ENCODE measurements at regions not wholly inside any gene's neighbourhood (a gene's known extent, or its start where the extent isn't known, plus 50 kb on each side); places are given as distances from the start of the nearest gene placed in this dataset.
"Not testable (repeated sequence)": the region's sequence is repeated elsewhere in the genome, so short reads cannot be mapped to it uniquely, and the experiment has no call there.

DNA sequence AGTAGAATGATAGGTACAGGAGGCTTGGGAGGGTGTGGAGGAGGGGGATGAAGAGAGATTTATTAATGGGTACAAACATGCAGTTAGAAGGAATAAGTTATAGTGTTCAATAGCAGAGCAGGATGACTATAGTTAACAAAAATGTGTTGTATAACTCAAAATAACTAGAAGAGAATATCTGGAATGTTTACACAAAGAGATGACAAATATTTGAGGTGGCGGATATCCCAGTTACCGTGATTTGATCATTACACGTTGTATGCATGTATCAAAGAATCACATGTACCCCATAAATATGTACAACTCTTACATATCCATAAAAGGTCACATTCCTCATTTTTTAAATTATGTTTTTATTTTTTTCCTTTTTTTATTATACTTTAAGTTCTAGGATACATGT, 456.6 kb downstream of the MAGEB5 start:
- in situ Hi-C loops (cut with MboI; ENCODE audit: low pct_unique_long_range_greater_than_20kb, low sequenced_read_pairs) = no loop called here
- DNase-seq = no peak

DNA sequence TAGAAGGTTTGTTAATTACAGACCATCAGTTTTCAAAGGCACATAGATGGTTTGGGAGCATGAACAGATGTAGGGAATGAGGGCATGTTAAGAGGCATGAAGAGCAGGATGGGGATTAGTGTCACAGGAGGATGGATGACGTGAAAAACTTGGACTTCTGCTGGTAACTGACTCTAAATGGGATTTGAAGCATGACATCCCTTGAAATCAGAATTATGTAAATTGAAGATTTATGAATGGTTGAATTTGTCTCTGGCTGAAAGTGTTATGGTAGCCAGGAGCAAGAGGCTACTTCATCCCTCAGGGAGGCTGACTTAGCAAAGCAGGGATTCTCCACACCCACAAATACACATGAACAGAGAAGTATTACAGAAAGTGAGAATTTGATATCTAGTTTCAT, 454.6 kb downstream of the MAGEB5 start:
- in situ Hi-C loops (cut with MboI; ENCODE audit: low pct_unique_long_range_greater_than_20kb, low sequenced_read_pairs) = no loop called here
- no peak for DNase-seq

GRCh38 chrX:26664919-26665318, 448.9 kb downstream of the MAGEB5 start:
- in situ Hi-C loops (cut with MboI; ENCODE audit: low pct_unique_long_range_greater_than_20kb, low sequenced_read_pairs) = no loop called here

DNA sequence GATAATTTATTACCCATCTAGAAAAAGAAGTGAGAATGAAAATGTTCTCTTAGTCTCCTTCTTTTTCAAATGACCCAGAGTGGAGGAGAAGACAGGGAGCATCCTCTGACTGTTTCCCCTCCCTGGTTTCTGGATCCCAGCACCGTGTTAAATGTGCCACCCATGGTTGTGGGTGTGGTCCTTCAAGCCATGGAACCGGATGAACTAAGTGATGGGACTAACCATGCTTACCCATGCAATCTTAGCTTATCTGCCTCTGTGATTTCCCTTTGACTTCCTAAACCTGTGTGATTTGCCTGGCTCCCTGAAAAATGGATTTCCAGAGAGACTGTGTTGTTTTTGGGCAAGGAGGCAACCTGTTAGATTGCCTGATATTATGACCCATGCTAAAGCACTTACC, 437.1 kb downstream of the MAGEB5 start:
- in situ Hi-C loops (cut with MboI; ENCODE audit: low pct_unique_long_range_greater_than_20kb, low sequenced_read_pairs) = no loop called here
- DNase-seq = no peak

More at GRCh38 chrX:26664919-26665318, 448.9 kb downstream of the MAGEB5 start:
- no peak for DNase-seq

DNA sequence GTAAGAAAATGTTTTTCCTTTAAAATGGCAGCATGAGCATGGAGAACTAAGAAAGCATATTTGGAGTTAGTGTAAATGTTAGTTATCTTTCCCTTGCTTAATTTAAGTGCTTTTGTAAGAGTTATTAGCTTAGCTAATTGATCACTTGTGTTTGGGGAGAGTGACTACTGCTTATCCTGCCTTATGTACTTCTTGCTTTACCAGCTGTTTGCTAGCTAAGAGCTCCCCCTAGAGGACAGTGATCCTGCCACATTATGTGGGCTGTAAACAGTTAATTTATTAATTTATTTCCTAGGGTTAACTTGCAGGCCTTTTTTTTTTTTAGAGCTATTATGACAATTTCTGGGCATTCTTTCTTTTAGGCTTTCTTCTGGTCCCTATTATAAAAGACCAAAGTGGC, 435.8 kb downstream of the MAGEB5 start:
- in situ Hi-C loops (cut with MboI; ENCODE audit: low pct_unique_long_range_greater_than_20kb, low sequenced_read_pairs) = no loop called here
- no peak for DNase-seq

DNA sequence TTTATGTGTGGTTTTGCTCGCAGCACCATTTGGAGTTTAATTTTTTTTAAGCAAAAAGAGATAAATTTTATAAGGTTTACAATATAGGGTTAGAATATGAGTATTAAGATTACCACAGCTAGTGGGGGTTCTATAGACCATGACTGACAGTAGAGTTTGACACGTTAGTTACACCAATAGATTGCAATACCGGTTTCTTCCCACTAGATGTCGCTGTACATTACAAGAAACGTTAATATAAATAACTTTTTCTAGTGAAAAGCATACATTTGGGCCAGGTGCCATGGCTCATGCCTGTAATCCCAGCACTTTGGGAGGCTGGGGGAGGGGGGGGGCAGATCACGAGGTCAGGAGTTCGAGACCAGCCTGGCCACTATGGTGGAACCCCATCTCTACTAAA, 433.6 kb downstream of the MAGEB5 start:
- peak; percentile 26 for DNase-seq
- in situ Hi-C loops (cut with MboI; ENCODE audit: low pct_unique_long_range_greater_than_20kb, low sequenced_read_pairs) = no loop called here

- in situ Hi-C loops (cut with MboI; ENCODE audit: low pct_unique_long_range_greater_than_20kb, low sequenced_read_pairs) = no loop called here
- DNase-seq = no peak
These were observed 415.4 kb downstream of the MAGEB5 start for GRCh38 chrX:26631385-26631784.

DNA sequence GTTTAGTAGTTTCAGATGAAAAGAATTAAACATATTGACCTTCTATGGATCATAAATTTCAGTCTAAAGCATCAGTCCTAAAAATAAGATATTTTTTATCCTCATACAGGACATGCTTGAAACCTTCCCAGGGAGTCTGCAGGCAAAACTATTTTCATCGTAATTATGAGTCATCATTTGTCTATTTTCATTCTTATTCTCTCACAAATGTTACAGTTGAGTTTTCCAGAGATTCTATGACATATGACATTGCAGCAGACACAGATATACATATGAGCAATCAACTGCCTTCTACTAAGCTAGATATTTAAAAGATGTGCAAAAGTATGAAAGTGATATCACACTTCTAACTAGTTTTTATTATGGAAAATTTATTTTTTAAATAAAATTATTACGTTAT, 398.0 kb downstream of the MAGEB5 start:
- in situ Hi-C loops (cut with MboI; ENCODE audit: low pct_unique_long_range_greater_than_20kb, low sequenced_read_pairs) = no loop called here

GRCh38 chrX:26606971-26607370, 391.0 kb downstream of the MAGEB5 start:
- no peak for DNase-seq
- in situ Hi-C loops (cut with MboI; ENCODE audit: low pct_unique_long_range_greater_than_20kb, low sequenced_read_pairs) = no loop called here

More for the DNA sequence above, 398.0 kb downstream of the MAGEB5 start:
- no peak for DNase-seq

DNA sequence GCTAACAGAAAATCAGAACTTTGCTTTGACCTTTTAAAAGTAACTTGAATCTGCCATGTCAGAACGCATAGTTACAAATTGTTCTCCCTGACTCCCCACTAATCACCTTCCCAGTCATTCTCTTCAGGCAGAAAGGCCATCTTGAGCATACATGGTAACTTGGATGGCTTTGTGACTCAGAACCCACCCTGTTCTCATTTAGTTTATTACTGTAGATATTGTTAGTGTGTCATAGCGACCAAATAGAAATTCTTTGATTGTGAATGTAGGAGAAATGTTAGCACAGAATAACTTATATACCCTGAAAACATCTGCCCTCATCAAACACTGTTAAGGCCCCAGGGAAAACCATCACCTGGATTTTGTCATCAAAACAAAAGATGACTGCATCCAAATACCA, 382.0 kb downstream of the MAGEB5 start:
- in situ Hi-C loops (cut with MboI; ENCODE audit: low pct_unique_long_range_greater_than_20kb, low sequenced_read_pairs) = no loop called here

DNA sequence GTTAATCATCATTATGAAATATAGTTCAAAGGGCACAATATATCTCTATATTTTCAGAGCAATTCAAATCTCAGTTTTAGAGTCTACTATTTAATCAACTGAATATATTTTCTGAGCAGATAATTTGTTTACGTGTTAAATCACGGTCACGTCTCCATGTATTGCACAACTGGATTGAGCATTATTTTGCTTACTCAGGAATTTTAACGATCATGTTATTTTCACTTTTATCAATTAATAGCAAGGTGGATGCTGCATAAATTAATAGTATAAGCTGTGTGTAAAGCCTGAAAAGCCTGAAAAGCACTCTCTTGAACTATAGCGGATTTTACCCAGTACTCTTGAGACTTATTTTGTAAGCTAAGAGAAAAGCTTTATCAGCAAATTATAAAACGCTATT, 374.9 kb downstream of the MAGEB5 start:
- no peak for DNase-seq
- in situ Hi-C loops (cut with MboI; ENCODE audit: low pct_unique_long_range_greater_than_20kb, low sequenced_read_pairs) = no loop called here

More for the DNA sequence above, 382.0 kb downstream of the MAGEB5 start:
- DNase-seq = no peak

DNA sequence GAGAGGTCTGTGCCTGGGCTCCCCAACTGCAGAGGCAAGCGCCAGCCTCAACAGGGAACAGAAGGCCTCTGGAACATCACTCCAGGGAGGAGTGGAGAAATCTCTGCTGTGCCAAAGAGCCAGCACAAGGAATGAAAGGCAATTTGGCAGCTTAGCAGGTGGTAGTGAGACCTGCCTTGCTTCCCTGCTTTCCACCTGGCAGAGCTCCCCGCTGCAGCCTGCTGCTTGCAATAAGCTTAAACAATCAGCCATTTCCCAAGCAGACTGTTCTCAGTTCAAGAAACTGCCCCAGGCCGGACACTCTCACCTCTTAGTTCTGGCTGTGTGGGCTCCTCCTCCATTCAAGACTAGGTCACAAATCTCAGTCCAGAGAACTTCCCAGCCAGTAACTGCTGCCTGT, 370.6 kb downstream of the MAGEB5 start:
- DNase-seq = no peak
- in situ Hi-C loops (cut with MboI; ENCODE audit: low pct_unique_long_range_greater_than_20kb, low sequenced_read_pairs) = no loop called here

DNA sequence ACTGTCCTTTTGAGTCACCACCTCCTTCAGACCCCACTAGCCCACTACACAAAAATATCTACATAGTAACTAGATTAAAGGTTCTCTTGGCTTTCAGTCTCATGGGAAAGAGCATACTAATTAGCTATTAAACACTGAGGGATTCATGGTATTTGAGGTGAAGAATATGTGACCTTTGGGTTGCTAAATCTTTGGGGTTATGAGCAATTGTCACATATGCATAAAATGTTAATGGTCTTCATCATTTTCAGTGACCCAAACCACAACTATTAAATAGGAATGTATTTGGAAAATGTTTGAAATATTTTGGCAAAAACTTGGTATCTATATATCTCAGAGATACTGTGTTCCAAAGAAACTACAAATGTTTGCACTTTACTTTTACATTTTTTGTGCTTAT, 365.1 kb downstream of the MAGEB5 start:
- in situ Hi-C loops (cut with MboI; ENCODE audit: low pct_unique_long_range_greater_than_20kb, low sequenced_read_pairs) = no loop called here
- DNase-seq = no peak

DNA sequence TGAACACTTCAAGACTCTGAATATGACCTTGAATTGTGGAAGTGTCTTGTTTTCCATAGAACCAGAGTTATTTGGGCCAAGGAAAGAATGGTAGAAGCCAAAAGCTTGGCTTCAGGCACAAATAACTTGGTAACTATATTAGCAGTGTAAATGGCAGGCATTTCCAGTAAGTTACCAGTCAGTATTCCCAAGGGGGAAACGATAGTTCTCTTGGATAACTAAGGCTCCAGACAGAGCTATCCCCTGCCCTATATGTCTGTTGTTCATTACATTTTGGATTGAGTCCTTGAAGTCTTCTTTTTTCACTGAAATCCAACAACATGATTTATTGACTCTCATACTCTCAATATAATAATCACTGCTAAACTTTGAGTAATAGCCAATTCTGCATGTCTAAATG, 364.1 kb downstream of the MAGEB5 start:
- in situ Hi-C loops (cut with MboI; ENCODE audit: low pct_unique_long_range_greater_than_20kb, low sequenced_read_pairs) = no loop called here
- DNase-seq = no peak

DNA sequence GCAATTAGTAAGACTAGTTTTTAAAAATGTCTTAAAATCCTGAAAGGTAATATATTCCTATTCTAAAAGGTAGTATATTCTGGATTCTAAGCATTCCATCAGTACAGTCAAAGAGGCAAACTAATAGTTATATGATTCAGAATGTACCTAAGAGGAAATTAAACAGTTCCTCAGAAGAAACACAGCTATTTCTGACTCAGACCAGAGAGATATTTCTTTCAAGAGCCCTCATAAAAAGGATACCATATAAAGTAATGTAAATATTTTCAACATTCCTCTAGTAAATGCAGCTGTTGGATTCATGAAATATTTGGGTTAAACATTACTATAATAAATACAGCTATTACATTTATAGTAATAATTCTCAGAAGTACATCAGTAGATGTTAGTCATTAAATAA, 358.3 kb downstream of the MAGEB5 start:
- in situ Hi-C loops (cut with MboI; ENCODE audit: low pct_unique_long_range_greater_than_20kb, low sequenced_read_pairs) = no loop called here
- no peak for DNase-seq

DNA sequence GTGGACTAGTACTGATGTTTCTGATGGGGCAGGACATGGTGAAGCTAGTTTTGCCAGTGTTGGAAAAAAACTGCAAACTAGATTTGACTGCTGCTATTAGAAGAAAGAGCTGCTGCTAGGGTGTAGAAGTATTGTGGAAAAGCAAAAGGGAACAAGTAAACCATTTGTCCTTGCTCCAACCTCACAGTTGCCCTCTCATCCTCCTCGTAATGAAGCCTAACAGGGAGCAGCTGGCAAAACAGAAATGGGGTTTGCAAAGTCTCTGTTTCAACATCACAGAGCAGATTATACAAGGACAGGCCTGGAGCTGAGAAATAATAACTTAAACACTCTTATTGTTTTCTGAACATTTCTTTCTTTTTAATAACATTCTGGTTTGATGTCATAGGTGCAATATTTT, 346.2 kb downstream of the MAGEB5 start:
- in situ Hi-C loops (cut with MboI; ENCODE audit: low pct_unique_long_range_greater_than_20kb, low sequenced_read_pairs) = no loop called here
- no peak for DNase-seq

DNA sequence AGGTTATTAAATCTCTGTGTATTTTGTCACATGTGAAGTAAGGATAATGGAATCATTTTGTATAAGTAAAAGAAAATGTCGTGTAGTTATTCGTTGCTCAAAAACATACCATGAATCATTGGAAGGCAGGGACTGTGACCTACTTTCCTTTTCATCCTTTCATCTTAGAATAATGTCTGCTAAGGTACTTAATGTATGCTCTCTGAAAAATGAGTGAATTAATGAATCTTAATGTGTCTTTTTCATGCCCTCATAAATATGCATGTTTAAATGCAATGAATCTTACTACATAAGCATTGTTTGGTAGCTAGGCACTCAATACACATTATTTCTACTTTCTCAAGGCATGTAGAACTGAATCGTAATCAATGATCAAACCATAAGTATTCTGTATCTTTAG, 343.9 kb downstream of the MAGEB5 start:
- DNase-seq = no peak
- in situ Hi-C loops (cut with MboI; ENCODE audit: low pct_unique_long_range_greater_than_20kb, low sequenced_read_pairs) = no loop called here

DNA sequence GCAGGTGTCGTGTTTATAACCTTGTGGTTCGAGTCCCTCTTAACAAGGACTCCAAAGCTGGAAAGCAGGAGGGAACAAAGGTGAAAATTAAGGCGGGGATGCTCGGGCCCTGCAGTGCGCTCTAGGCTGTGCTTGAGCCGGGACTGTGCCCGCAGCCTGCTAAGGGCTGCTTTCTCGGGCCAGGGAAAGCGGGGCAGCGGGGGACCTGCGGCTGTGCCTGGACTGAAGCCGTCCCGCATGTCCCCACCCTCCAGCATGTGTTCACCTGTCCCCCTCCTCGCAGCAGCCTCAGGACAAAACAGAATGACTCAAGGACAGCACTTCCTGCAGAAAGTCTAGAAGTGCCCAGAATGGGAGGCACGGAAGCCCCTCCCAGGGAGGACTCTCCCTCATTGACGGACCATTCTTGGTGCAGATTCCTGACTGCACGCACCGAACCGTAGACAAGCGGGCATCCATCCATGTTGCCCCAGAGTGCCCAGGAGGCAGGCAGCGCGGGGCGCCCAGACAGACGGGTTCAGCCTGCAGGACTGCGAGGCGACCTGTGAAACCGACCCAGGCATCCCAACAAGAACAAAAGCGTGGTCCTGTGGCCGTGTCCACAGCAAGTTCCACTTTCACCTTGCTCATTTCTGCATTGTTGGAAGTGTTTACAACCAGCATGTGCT, 342.9 kb downstream of the MAGEB5 start:
- no peak for DNase-seq
- in situ Hi-C loops (cut with MboI; ENCODE audit: low pct_unique_long_range_greater_than_20kb, low sequenced_read_pairs) = no loop called here

DNA sequence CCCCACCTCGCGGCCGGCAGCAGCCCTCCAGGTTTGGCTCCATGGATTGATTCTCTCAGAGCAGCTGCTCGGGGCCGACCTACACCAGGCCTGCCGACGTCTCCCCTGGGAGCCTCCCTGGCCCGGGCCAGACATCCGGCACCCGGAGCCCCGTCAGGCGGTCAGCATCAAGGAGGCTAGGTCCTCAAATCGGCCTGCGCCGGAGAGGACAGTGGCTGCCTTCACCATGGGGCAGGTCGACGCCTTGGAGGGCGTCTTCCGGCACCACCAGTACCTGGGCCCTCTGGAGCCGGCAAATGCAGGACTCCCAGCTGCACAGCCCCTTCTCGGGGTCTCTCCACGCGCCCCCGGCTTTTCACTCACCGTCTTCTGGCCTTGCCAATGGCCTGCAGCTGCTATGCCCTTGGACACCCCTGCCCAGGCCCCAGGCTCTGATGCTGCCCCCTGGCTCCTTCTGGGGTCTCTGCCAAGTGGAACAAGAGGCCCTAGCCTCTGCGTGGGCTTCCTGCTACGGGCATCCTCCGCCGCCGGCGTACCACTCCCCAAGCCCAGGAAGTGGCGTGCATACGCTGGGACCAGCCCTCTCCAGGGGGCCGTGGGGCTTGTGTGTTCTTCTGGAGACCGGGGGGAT, 341.8 kb downstream of the MAGEB5 start:
- DNase-seq = no peak
- in situ Hi-C loops (cut with MboI; ENCODE audit: low pct_unique_long_range_greater_than_20kb, low sequenced_read_pairs) = no loop called here

GRCh38 chrX:26525768-26526167, 309.8 kb downstream of the MAGEB5 start:
- peak; percentile 4 for DNase-seq
- in situ Hi-C loops (cut with MboI; ENCODE audit: low pct_unique_long_range_greater_than_20kb, low sequenced_read_pairs) = not testable (repeated sequence)

DNA sequence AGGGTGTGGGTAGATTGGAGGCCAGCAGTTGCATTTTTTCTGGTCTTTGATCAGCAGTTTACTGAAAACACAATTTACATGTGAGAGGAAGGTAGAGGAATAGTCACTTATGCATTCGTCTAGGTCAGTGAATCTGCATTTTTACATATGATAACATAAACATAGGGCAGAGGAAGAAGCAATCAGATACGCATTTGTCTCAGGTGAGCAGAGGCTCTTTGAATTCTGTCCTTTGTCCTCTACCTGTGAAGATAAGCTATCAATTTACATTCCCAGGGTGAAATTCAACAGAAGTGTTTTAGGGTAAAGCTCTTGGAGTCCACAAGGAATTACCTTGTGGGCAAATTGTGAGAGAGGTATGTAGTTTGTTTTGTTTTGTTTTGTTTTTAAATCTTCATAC, 306.5 kb downstream of the MAGEB5 start:
- in situ Hi-C loops (cut with MboI; ENCODE audit: low pct_unique_long_range_greater_than_20kb, low sequenced_read_pairs) = no loop called here
- DNase-seq = no peak

Data from KBM-7 (cell line).